ENCODE measurements at regions not wholly inside any gene's neighbourhood (a gene's known extent, or its start where the extent isn't known, plus 50 kb on each side); places are given as distances from the start of the nearest gene placed in this dataset.

- TF ChIP-seq ZNF687 (IDR thresholded peaks at IDR 0.05) (no peak), EZH2 (IDR thresholded peaks at IDR 0.05; ENCODE audit: borderline replicate concordance, control insufficient read depth, low read depth, low read length) (no peak), MAX (IDR thresholded peaks at IDR 0.05; ENCODE audit: low read depth, low read length) (no peak), CREM (IDR thresholded peaks at IDR 0.05; ENCODE audit: low read depth) (no peak), NFYA (IDR thresholded peaks at IDR 0.05; ENCODE audit: borderline replicate concordance, low read depth, low read length) (no peak)
Observed at GRCh38 chr6:106796781-106797180, 167.4 kb downstream of the QRSL1 start (continued).

- peaks cover 4% of the 10 kb centered on the region; the same call in 1 of the 2 replicates for H3K4me1 ChIP-seq (ENCODE audit: control insufficient read depth, insufficient read depth, low read length)
- SMC1A ChIA-PET (ENCODE audit: uncharacterized antibody, unreplicated experiment) = no interaction called here
- no peaks in the 10 kb centered on the region for H3K79me2 ChIP-seq (ENCODE audit: control insufficient read depth, insufficient read depth, low read length)
- FAIRE-seq (no peak), DNase-seq (ENCODE audit: low read depth, low spot score) (no peak), ATAC-seq (no peak)
- H3K4me3 ChIP-seq = no peak overlapping the region
- no peak overlapping the region for H2AFZ ChIP-seq (ENCODE audit: control insufficient read depth, low read depth, low read length)
- H3K4me2 ChIP-seq (ENCODE audit: control insufficient read depth, insufficient read depth) = no peak overlapping the region
- no peak overlapping the region for H3K27ac ChIP-seq (ENCODE audit: control insufficient read depth, insufficient read depth)
- CTCF ChIA-PET = interaction anchor here (0.7 kb wide), 1 partner anchor 140 kb away, joined by 3 read pairs; no protein-coding TSS in a partner anchor
- H3K9ac ChIP-seq (ENCODE audit: control insufficient read depth, insufficient read depth, low read length) = no peak overlapping the region
- H3K36me3 ChIP-seq (ENCODE audit: control insufficient read depth in 2 of 2, insufficient read depth in 2 of 2, low read length in 1 of 2) = no peaks in the 10 kb centered on the region
- BruUV-seq (replicated peaks) = no TSS peak
- WGBS (ENCODE audit: insufficient coverage, insufficient replicate concordance, low lambda C conversion rate, missing lambda C conversion rate) = 38% methylated on average over 2 of the region's 2 CpGs
- H3K27me3 ChIP-seq (replicated peaks in 1 of 2; ENCODE audit: control insufficient read depth in 2 of 2, insufficient read depth in 2 of 2, low read length in 1 of 2) = no peaks in the 10 kb centered on the region
- RAD21 ChIA-PET (ENCODE audit: unreplicated experiment) = no interaction called here
- no peaks in the 10 kb centered on the region for H3K9me3 ChIP-seq (replicated peaks; ENCODE audit: control insufficient read depth, insufficient read depth, low read length)
- intact Hi-C loops (cut with micrococcal nuclease; ENCODE audit: unreplicated experiment) (no loop called here), in situ Hi-C loops (cut with MboI) (no loop called here)
- H4K20me1 ChIP-seq (ENCODE audit: control insufficient read depth, insufficient read depth) = no peaks in the 10 kb centered on the region
- POLR2A ChIA-PET = interaction anchor here (0.6 kb wide), 1 partner anchor 89 kb away, joined by 5 read pairs; no protein-coding TSS in a partner anchor
- no peak for TF ChIP-seq HDGF (IDR thresholded peaks at IDR 0.05)
- no peak for TF ChIP-seq ZBTB4 (CRISPR knock-in tag; IDR thresholded peaks at IDR 0.05)
- TF ChIP-seq SUZ12 (IDR thresholded peaks at IDR 0.05; ENCODE audit: unreplicated experiment) = no peak
- no peak for TF ChIP-seq RBBP5 (conservative IDR thresholded peaks at IDR 0.05)
- TF ChIP-seq MTA3 (IDR thresholded peaks at IDR 0.05; ENCODE audit: borderline replicate concordance, low read length) = no peak
- TF ChIP-seq MYC (IDR thresholded peaks at IDR 0.05; ENCODE audit: insufficient read depth, insufficient read length, insufficient replicate concordance, low read length, severe bottlenecking) = no peak
- TF ChIP-seq, protein P1, sequence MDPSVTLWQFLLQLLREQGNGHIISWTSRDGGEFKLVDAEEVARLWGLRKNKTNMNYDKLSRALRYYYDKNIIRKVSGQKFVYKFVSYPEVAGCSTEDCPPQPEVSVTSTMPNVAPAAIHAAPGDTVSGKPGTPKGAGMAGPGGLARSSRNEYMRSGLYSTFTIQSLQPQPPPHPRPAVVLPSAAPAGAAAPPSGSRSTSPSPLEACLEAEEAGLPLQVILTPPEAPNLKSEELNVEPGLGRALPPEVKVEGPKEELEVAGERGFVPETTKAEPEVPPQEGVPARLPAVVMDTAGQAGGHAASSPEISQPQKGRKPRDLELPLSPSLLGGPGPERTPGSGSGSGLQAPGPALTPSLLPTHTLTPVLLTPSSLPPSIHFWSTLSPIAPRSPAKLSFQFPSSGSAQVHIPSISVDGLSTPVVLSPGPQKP (IDR thresholded peaks at IDR 0.05; ENCODE audit: low read depth, low read length) = no peak
- TF ChIP-seq RCOR1 (conservative IDR thresholded peaks at IDR 0.05; ENCODE audit: low read depth, low read length) = no peak
- no peak for TF ChIP-seq STAT1 (conservative IDR thresholded peaks at IDR 0.05)
- no peak for TF ChIP-seq MEF2B (IDR thresholded peaks at IDR 0.05; ENCODE audit: partially characterized antibody, poor library complexity, severe bottlenecking)
Observed at GRCh38 chr6:106794129-106794528, 164.8 kb downstream of the QRSL1 start.
